Gastroesophageal sphincter (tissue), 4 donors: ENCODE measurements at regions not wholly inside any gene's neighbourhood (a gene's known extent, or its start where the extent isn't known, plus 50 kb on each side); places are given as distances from the start of the nearest gene placed in this dataset.

Experiments
- ATAC-seq: fragments of 150-250 bp; one replicate; pipeline ENCODE4 v1.9.1; 2016; ENCODE audit warnings: mild to moderate bottlenecking, moderate library complexity
- H3K27ac ChIP-seq, 4 donors: fragments of 200-600 bp; sonication (generic) in 3 of 4; 1 replicate in 3 of 4; 2 replicates in 1 of 4; pipeline ENCODE4 v1.5.1; 2016 to 2019
- H3K27me3 ChIP-seq: fragments of 200-600 bp; sonication (generic); one replicate; pipeline ENCODE4 v1.5.1; 2019
- H3K36me3 ChIP-seq, 2 donors: fragments of 200-600 bp; sonication (generic); one replicate each; pipeline ENCODE4 v1.5.1; 2019; ENCODE audit warnings: control low read depth in 1 of 2
- H3K4me1 ChIP-seq, 3 donors: fragments of 200-600 bp; sonication (generic); 1 replicate in 2 of 3; 2 replicates in 1 of 3; pipeline ENCODE4 v1.5.1; 2016 to 2019; ENCODE audit warnings: control low read depth in 2 of 3
- H3K4me3 ChIP-seq, 2 donors: fragments of 200-600 bp; sonication (generic); one replicate each; pipeline ENCODE4 v1.5.1; 2019; ENCODE audit warnings: mild to moderate bottlenecking in 1 of 2, moderate library complexity in 1 of 2
- H3K9me3 ChIP-seq, 3 donors: fragments of 200-600 bp; sonication (generic); one replicate each; pipeline ENCODE4 v1.5.1; 2017 to 2019; ENCODE audit warnings: control low read depth in 2 of 3
- EP300 ChIP-seq: sonication (generic); formaldehyde crosslinking; IDR thresholded peaks from one replicate; pipeline ENCODE4 v1.6.1; 2017; ENCODE audit warnings: antibody characterized with exemption, mild to moderate bottlenecking
- POLR2A ChIP-seq, 2 donors: fragments of 450-650 bp; IDR thresholded peaks; one replicate each; pipeline ENCODE4 v1.6.1; 2017; ENCODE audit warnings: antibody characterized with exemption in 2 of 2, mild to moderate bottlenecking in 2 of 2, moderate library complexity in 1 of 2
- POLR2AphosphoS5 ChIP-seq: sonication (generic); formaldehyde crosslinking; IDR thresholded peaks from one replicate; pipeline ENCODE4 v1.6.1; 2017; ENCODE audit warnings: antibody characterized with exemption
- WGBS, 2 donors: methylation state at CpG; one replicate each; pipeline ENCODE4 v1.1.5; 2018; ENCODE audit warnings: low coverage in 1 of 2; 5-methylcytosine and 5-hydroxymethylcytosine counted together
- TF ChIP-seq, protein P1 (sequence below), 4 experiments: fragments of 200-600 bp in 2 of 4; fragments of 450-650 bp in 2 of 4; sonication (generic) in 1 of 4; IDR thresholded peaks; one replicate each; pipeline ENCODE4 v1.5.1; 2017 to 2019; ENCODE audit warnings: antibody characterized with exemption in 4 of 4, mild to moderate bottlenecking in 2 of 4, moderate library complexity in 2 of 4

DNA sequence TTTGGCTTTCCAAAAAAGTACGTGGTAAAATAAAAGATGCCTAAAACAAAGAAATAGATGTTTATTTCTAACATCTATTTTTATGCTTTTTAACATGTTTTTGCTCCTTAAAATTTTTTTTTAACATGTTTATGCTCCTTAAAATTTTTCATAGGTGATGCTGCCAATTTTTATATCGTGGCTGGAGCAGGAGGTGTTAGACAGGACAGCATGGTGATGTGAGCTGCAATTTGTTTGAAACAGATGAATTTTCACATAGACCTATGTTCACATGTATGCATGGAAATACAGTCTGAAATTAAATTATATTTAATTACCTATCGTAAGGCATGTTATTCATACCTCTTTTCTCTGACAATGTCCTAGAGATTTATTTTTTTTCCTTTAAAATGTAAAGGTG lies 784.8 kb downstream of the EPHA7 start:
- TF ChIP-seq EP300: no peak
- no peaks in the 10 kb centered on the region for H3K9me3 ChIP-seq
- H3K36me3 ChIP-seq: no peaks in the 10 kb centered on the region
- no peaks in the 10 kb centered on the region for H3K27me3 ChIP-seq
- ATAC-seq: no peak
- WGBS, 2 donors: 54 to 64% methylated on average over 3 of the region's 3 CpGs
- H3K27ac ChIP-seq: no peak overlapping the region
- H3K4me1 ChIP-seq: no peaks in the 10 kb centered on the region
- H3K4me3 ChIP-seq: no peak overlapping the region

DNA sequence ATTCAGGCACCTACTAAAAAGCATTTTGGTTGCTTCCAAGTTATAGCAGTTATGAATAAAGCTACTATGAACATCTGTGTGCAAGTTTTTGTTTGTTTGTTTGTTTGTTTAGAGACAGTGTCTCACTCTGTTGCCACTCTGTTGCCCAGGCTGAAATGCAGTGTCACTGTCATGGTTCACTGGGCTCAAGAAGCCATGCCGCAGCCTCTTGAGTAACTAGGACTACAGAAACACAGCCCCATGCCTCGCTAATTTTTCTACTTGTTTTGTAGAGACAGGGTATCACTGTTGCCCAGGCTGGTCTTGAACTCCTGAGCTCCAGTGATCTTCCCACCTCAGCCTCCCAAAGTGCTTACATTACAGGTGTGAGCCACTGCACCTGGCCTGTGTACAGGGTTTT lies 795.9 kb downstream of the EPHA7 start:
- H3K4me3 ChIP-seq: no peak overlapping the region
- 82 to 100% methylated on average over 2 of the region's 2 CpGs for WGBS, 2 donors
- H3K36me3 ChIP-seq: no peaks in the 10 kb centered on the region
- H3K4me1 ChIP-seq: no peaks in the 10 kb centered on the region
- no peaks in the 10 kb centered on the region for H3K27me3 ChIP-seq
- no peak for ATAC-seq
- H3K9me3 ChIP-seq: no peaks in the 10 kb centered on the region
- TF ChIP-seq EP300 (no peak), POLR2AphosphoS5 (no peak), POLR2A (IDR thresholded peaks at IDR 0.05) (no peak)
- TF ChIP-seq, protein P1, sequence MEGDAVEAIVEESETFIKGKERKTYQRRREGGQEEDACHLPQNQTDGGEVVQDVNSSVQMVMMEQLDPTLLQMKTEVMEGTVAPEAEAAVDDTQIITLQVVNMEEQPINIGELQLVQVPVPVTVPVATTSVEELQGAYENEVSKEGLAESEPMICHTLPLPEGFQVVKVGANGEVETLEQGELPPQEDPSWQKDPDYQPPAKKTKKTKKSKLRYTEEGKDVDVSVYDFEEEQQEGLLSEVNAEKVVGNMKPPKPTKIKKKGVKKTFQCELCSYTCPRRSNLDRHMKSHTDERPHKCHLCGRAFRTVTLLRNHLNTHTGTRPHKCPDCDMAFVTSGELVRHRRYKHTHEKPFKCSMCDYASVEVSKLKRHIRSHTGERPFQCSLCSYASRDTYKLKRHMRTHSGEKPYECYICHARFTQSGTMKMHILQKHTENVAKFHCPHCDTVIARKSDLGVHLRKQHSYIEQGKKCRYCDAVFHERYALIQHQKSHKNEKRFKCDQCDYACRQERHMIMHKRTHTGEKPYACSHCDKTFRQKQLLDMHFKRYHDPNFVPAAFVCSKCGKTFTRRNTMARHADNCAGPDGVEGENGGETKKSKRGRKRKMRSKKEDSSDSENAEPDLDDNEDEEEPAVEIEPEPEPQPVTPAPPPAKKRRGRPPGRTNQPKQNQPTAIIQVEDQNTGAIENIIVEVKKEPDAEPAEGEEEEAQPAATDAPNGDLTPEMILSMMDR (IDR thresholded peaks at IDR 0.05): no peak
- H3K27ac ChIP-seq: no peak overlapping the region

DNA sequence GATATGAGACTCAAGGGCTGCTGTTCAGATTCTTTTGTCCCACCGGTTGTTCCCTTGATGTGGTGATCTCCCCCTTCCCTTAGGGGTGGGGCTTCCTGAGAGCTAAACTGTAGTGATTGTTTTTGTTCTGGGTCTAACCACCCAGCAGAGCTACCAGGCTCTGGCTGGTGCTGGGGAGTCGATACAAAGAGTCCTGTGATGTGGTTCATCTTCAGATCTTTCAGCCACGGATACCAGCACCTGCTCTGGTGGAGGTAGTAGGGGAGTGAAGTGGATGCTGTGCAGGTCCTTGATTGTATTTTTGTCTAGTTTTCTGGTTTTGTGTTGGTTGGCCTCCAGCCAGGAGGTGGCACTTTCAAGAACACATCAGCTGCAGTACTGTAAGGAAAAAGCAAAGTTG lies 801.6 kb downstream of the EPHA7 start:
- ATAC-seq: no peak
- Histone ChIP-seq H3K27ac (no peak overlapping the region), H3K9me3 (peaks cover 0 to 3% (median 3%) of the 10 kb centered on the region in 3 donors), H3K36me3 (no peaks in the 10 kb centered on the region), H3K4me3 (no peak overlapping the region), H3K4me1 (no peaks in the 10 kb centered on the region), H3K27me3 (no peaks in the 10 kb centered on the region)
- WGBS, 2 donors: 79 to 87% methylated on average over 3 of the region's 3 CpGs
- TF ChIP-seq EP300: no peak

DNA sequence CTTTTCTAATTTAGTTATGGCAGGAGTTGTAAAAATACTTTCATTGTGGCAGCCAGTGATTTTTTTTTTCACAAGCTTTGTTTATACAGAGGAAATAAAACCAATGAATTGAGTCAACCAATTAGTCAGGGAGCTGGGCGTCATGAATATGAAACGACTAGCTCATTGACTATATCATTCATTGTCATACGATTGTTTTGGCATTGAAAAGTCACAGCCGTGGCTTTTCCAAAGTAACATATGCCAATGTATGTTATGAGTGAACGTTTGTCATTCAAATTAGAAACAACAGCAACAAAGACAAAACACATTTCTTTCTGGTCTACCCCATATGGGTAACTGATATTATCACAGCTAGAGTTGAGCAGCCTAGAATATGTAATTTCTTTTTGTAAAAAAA lies 810.6 kb downstream of the EPHA7 start:
- Histone ChIP-seq H3K36me3 (no peaks in the 10 kb centered on the region), H3K4me1 (no peaks in the 10 kb centered on the region), H3K4me3 (no peak overlapping the region), H3K27me3 (no peaks in the 10 kb centered on the region), H3K9me3 (peaks cover 0 to 17% (median 0%) of the 10 kb centered on the region in 3 donors), H3K27ac (no peak overlapping the region)
- no peak for ATAC-seq
- 44 to 65% methylated on average over 5 of the region's 5 CpGs for WGBS, 2 donors
- no peak for TF ChIP-seq EP300
- TF ChIP-seq, protein P1 (IDR thresholded peaks at IDR 0.05): no peak
- no peak for TF ChIP-seq POLR2AphosphoS5
- TF ChIP-seq POLR2A (IDR thresholded peaks at IDR 0.05): no peak

DNA sequence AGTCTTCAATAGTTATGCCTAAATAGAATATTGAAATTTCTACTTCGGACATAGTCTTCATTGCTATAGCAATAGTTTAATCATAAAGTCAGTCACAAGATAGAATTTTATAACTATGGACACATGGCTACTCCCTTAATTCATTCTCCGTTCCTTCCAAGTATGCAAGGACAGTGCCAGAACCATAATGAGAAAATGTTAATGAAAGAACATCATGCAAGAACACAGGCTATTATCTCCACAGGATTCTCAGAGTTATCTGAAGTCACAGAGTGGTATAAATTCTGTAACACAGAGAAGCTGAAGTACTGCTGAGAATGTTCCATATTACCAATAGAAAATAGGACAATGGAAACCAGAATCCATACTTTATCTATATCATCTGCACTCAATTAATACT lies 826.2 kb downstream of the EPHA7 start:
- no peak for TF ChIP-seq EP300
- no peak for TF ChIP-seq POLR2A (IDR thresholded peaks at IDR 0.05)
- TF ChIP-seq, protein P1 (IDR thresholded peaks at IDR 0.05): no peak
- TF ChIP-seq POLR2AphosphoS5: no peak
- no peak for ATAC-seq
- Histone ChIP-seq H3K4me3 (no peak overlapping the region), H3K27me3 (no peaks in the 10 kb centered on the region), H3K9me3 (no peaks in the 10 kb centered on the region), H3K36me3 (no peaks in the 10 kb centered on the region), H3K27ac (no peak overlapping the region), H3K4me1 (peaks cover 0 to 13% (median 0%) of the 10 kb centered on the region in 3 donors)
- 88 to 100% methylated on average over 1 to 2 of the region's 2 CpGs for WGBS, 2 donors

DNA sequence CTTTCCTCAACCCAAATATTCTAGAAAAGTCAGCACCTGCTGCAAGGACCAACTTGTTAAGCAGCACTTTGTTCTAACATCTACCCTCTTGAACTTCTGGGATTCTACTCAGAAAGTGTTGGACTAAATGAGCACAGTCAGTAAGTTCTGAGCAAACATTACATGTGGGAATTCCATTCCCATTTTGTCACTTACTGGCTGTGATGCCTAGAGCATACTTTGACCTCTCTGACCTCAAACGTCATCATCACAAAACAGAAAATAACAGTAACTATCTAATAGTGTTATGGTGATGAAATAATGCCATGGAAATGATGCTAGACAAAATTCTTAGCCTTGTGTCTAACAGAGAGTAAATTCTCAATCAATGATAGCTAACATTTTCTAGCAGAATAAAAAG lies 829.4 kb downstream of the EPHA7 start:
- TF ChIP-seq POLR2AphosphoS5 (peak; percentile 77), EP300 (no peak)
- no peaks in the 10 kb centered on the region for H3K27me3 ChIP-seq
- ATAC-seq: peak; percentile 41
- H3K27ac ChIP-seq: peak overlapping the region in 3 of 4 donors; percentile 2 to 39 (median 11)
- H3K9me3 ChIP-seq: no peaks in the 10 kb centered on the region
- no peak overlapping the region for H3K4me3 ChIP-seq
- H3K4me1 ChIP-seq: peaks cover 0 to 23% (median 0%) of the 10 kb centered on the region in 3 donors
- no peaks in the 10 kb centered on the region for H3K36me3 ChIP-seq
- WGBS, 2 donors: 8 to 33% methylated on average over 1 of the region's 1 CpG

DNA sequence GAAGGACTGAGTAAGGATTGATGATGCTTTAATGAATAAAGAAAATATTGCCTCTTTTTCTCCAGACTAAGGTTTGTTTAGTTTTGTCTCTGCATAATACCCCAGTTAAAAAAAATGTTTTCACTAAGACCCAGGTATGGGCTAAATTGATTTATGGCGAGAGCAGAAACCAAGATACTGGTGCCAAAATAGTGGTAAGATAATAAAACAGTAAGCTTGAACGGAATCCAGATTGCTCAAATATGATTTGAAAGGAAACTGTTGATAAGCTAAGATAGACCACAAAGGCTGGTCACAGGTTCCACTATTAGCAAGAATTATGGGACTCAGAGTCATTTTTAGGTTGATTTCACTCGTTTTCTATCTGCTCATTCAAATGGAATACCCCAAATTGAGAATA lies 831.2 kb downstream of the EPHA7 start:
- H3K4me1 ChIP-seq: peaks cover 0 to 23% (median 0%) of the 10 kb centered on the region in 3 donors
- WGBS, 2 donors: 32 to 41% methylated on average over 3 of the region's 3 CpGs
- no peak for ATAC-seq

More for the DNA sequence above, 831.2 kb downstream of the EPHA7 start:
- no peak overlapping the region for H3K4me3 ChIP-seq
- no peak overlapping the region for H3K27ac ChIP-seq
- no peaks in the 10 kb centered on the region for H3K9me3 ChIP-seq
- no peaks in the 10 kb centered on the region for H3K27me3 ChIP-seq
- TF ChIP-seq POLR2AphosphoS5: no peak
- TF ChIP-seq EP300: no peak
- TF ChIP-seq, protein P1 (IDR thresholded peaks at IDR 0.05): no peak
- no peak for TF ChIP-seq POLR2A (IDR thresholded peaks at IDR 0.05)
- no peaks in the 10 kb centered on the region for H3K36me3 ChIP-seq
